Right ventricle myocardium superior (tissue), 1 donor: ENCODE measurements at regions not wholly inside any gene's neighbourhood (a gene's known extent, or its start where the extent isn't known, plus 50 kb on each side); places are given as distances from the start of the nearest gene placed in this dataset.
"Not testable (repeated sequence)": the region's sequence is repeated elsewhere in the genome, so short reads cannot be mapped to it uniquely, and the experiment has no call there.

ENCODE experiments used
- ATAC-seq: fragments of 200-7000 bp; cut with Tn5 transposase; one replicate; pipeline ENCODE4 v1.9.1; 2020; ENCODE audit warnings: mild to moderate bottlenecking; ENCODE audit not compliant: poor library complexity
- DNase-seq: peaks from one replicate; pipeline ENCODE4 v3.0.0-alpha.2; 2020
- intact Hi-C: fragments of 100-400 bp; cut with DNase I; formaldehyde crosslinking; loops from one replicate; pipeline ENCODE4 v1.11.2; 2022
- donor health status: DM: no; HTN: yes; CAD: no; lungs with severe emphysema.

- DNase-seq (no peak), ATAC-seq (no peak)
- intact Hi-C loops: no loop called here
Measured at GRCh38 chr3:152891678-152892077, 56.7 kb downstream of the P2RY1 start.

GRCh38 chr3:152892446-152892845 lies 57.5 kb downstream of the P2RY1 start:
- ATAC-seq (no peak), DNase-seq (no peak)
- intact Hi-C loops: no loop called here

- ATAC-seq (no peak), DNase-seq (no peak)
- intact Hi-C loops: no loop called here
Measured at GRCh38 chr3:152893647-152894046, 58.7 kb downstream of the P2RY1 start.

GRCh38 chr3:152899306-152899705 lies 64.4 kb downstream of the P2RY1 start:
- no peak for ATAC-seq
- intact Hi-C loops: no loop called here

GRCh38 chr3:152902141-152902669 lies 67.3 kb downstream of the P2RY1 start:
- intact Hi-C loops: no loop called here
- no peak for DNase-seq
- ATAC-seq: no peak

More at GRCh38 chr3:152899306-152899705, 64.4 kb downstream of the P2RY1 start:
- DNase-seq: no peak

- no peak for DNase-seq
- intact Hi-C loops: no loop called here
- ATAC-seq: no peak
Measured at GRCh38 chr3:152905631-152906030, 70.7 kb downstream of the P2RY1 start.

GRCh38 chr3:152909180-152909883 lies 74.4 kb downstream of the P2RY1 start:
- DNase-seq: no peak
- ATAC-seq: peak; percentile 98
- intact Hi-C loops: no loop called here

GRCh38 chr3:152910211-152910610 lies 75.3 kb downstream of the P2RY1 start:
- intact Hi-C loops: no loop called here
- ATAC-seq (peak; percentile 42), DNase-seq (no peak)

- DNase-seq (no peak), ATAC-seq (no peak)
- intact Hi-C loops: no loop called here
Measured at GRCh38 chr3:152910966-152911365, 76.0 kb downstream of the P2RY1 start.

- intact Hi-C loops, DNase-seq, ATAC-seq: not testable (repeated sequence)
Measured at GRCh38 chr3:152914743-152915142, 79.8 kb downstream of the P2RY1 start.

- DNase-seq (no peak), ATAC-seq (no peak)
- intact Hi-C loops: no loop called here
Measured at GRCh38 chr3:152915695-152916094, 80.8 kb downstream of the P2RY1 start.

- ATAC-seq (no peak), DNase-seq (no peak)
- intact Hi-C loops: no loop called here
Measured at GRCh38 chr3:152916753-152917279, 81.9 kb downstream of the P2RY1 start.

- intact Hi-C loops: no loop called here
- ATAC-seq (no peak), DNase-seq (no peak)
Measured at GRCh38 chr3:152921351-152921750, 86.4 kb downstream of the P2RY1 start.

- DNase-seq (no peak), ATAC-seq (no peak)
- intact Hi-C loops: no loop called here
Measured at GRCh38 chr3:152922554-152922953, 87.6 kb downstream of the P2RY1 start.

- ATAC-seq: no peak
- intact Hi-C loops: no loop called here
Measured at GRCh38 chr3:152927131-152927530, 92.2 kb downstream of the P2RY1 start.

GRCh38 chr3:152930516-152930915 lies 95.6 kb downstream of the P2RY1 start:
- intact Hi-C loops: no loop called here
- DNase-seq (no peak), ATAC-seq (no peak)

More at GRCh38 chr3:152927131-152927530, 92.2 kb downstream of the P2RY1 start:
- no peak for DNase-seq

- DNase-seq: no peak
- ATAC-seq: no peak
- intact Hi-C loops: no loop called here
Measured at GRCh38 chr3:152937234-152937633, 102.3 kb downstream of the P2RY1 start.

GRCh38 chr3:152938974-152939636 lies 104.2 kb downstream of the P2RY1 start:
- DNase-seq (no peak), ATAC-seq (no peak)
- intact Hi-C loops: no loop called here

GRCh38 chr3:152941859-152942258 lies 106.9 kb downstream of the P2RY1 start:
- no peak for ATAC-seq
- no peak for DNase-seq
- intact Hi-C loops: no loop called here

- intact Hi-C loops: no loop called here
- DNase-seq: no peak
- no peak for ATAC-seq
Measured at GRCh38 chr3:152942366-152942765, 107.4 kb downstream of the P2RY1 start.
